Colonic mucosa (tissue), 4 donors: ENCODE measurements at regions not wholly inside any gene's neighbourhood (a gene's known extent, or its start where the extent isn't known, plus 50 kb on each side); places are given as distances from the start of the nearest gene placed in this dataset.
A peak's percentile ranks its signal among the peaks of the same experiment; 100 is the strongest.
"Not testable (repeated sequence)": the region's sequence is repeated elsewhere in the genome, so short reads cannot be mapped to it uniquely, and the experiment has no call there.

Experiments
- DNase-seq: peaks from one replicate; pipeline ENCODE4 v3.0.0-alpha.2; 2020
- H3K27ac ChIP-seq: fragments of 200-600 bp; one replicate; pipeline ENCODE4 v1.8.0; 2021
- H3K27me3 ChIP-seq: fragments of 200-600 bp; one replicate; pipeline ENCODE4 v1.8.0; 2021
- H3K36me3 ChIP-seq: fragments of 200-600 bp; one replicate; pipeline ENCODE4 v1.8.0; 2021
- H3K4me1 ChIP-seq: fragments of 200-600 bp; one replicate; pipeline ENCODE4 v1.8.0; 2021; ENCODE audit warnings: mild to moderate bottlenecking
- H3K4me3 ChIP-seq: fragments of 200-600 bp; one replicate; pipeline ENCODE4 v1.8.0; 2021
- H3K9ac ChIP-seq, 2 donors: one replicate each; pipeline ENCODE4 v1.7.0; 2013; ENCODE audit warnings: control low read depth in 2 of 2, low read depth in 2 of 2, low read length in 2 of 2
- H3K9me3 ChIP-seq: fragments of 200-600 bp; one replicate; pipeline ENCODE4 v1.8.0; 2021
- intact Hi-C: fragments of 100-400 bp; cut with DNase I; formaldehyde crosslinking; loops from one replicate; pipeline ENCODE4 v1.14.1; 2022
- TF ChIP-seq, protein P1 (sequence below): fragments of 200-600 bp; IDR thresholded peaks from one replicate; pipeline ENCODE4 v1.8.0; 2022; ENCODE audit warnings: antibody characterized with exemption, mild to moderate bottlenecking
- donor health status: healthy.
- donor health status: DM: no; HTN: no; CAD: no.
- donor health status: DM: no; HTN: no; CAD: no.

GRCh38 chr11:3509563-3509962 lies 130.6 kb upstream of the ZNF195 start:
- H3K9ac ChIP-seq, intact Hi-C loops, H3K27ac ChIP-seq, H3K4me1 ChIP-seq, H3K4me3 ChIP-seq, H3K27me3 ChIP-seq, DNase-seq, H3K36me3 ChIP-seq, H3K9me3 ChIP-seq: not testable (repeated sequence)

DNA sequence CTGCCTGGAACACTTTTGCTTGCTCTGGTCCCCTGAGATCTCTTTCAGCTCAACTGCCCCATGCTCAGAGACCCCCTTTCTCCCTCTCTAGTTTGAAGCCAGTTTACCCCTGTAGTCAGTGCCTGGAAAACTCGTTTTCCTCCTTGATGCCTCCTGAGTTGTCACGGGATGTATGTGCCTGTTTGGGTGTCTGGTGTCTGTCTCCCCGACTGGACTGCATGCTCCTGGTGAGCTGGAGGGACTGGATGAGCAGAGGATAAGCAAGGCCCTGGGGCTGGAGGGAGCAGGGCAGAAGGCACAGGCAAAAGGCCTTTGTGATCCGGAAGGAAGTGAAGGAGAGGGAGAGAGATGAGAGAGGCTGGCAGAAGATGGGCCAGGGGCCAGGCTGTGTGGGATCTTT lies 120.3 kb upstream of the ZNF195 start:
- intact Hi-C loops, H3K4me3 ChIP-seq, H3K36me3 ChIP-seq, H3K9ac ChIP-seq, H3K27me3 ChIP-seq, H3K9me3 ChIP-seq, H3K27ac ChIP-seq, DNase-seq, H3K4me1 ChIP-seq: not testable (repeated sequence)

DNA sequence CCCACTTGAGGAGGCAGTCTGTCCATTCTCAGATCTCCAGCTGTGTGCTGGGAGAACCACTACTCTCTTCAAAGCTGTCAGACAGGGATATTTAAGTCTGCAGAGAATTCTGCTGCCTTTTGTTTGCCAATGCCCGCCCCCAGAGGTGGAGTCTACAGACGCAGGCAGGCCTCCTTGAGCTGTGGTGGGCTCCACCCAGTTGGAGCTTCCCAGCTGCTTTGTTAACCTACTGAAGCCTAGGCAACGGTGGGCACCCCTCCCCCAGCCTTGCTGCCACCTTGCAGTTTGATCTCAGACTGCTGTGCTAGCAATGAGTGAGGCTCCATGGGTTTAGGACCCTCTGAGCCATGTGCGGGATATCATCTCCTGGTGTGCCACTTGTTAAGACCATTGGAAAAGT lies 119.4 kb upstream of the ZNF195 start:
- H3K4me3 ChIP-seq, H3K9me3 ChIP-seq, H3K27ac ChIP-seq, H3K27me3 ChIP-seq, H3K4me1 ChIP-seq, H3K36me3 ChIP-seq, intact Hi-C loops, H3K9ac ChIP-seq: not testable (repeated sequence)
- peak; percentile 66 for DNase-seq

- H3K27me3 ChIP-seq, DNase-seq, H3K4me3 ChIP-seq, H3K36me3 ChIP-seq, H3K4me1 ChIP-seq, H3K27ac ChIP-seq, intact Hi-C loops, H3K9ac ChIP-seq, H3K9me3 ChIP-seq: not testable (repeated sequence)
Measured at GRCh38 chr11:3493152-3493551, 114.2 kb upstream of the ZNF195 start.

- DNase-seq, intact Hi-C loops, H3K4me3 ChIP-seq: not testable (repeated sequence)
Measured at GRCh38 chr11:3488003-3488402, 109.1 kb upstream of the ZNF195 start.

GRCh38 chr11:3485737-3486136 lies 106.8 kb upstream of the ZNF195 start:
- H3K4me1 ChIP-seq, H3K4me3 ChIP-seq, H3K9me3 ChIP-seq, H3K36me3 ChIP-seq, H3K27ac ChIP-seq, H3K9ac ChIP-seq, H3K27me3 ChIP-seq, intact Hi-C loops: not testable (repeated sequence)
- peak; percentile 62 for DNase-seq

More at GRCh38 chr11:3488003-3488402, 109.1 kb upstream of the ZNF195 start:
- H3K9me3 ChIP-seq, H3K9ac ChIP-seq, H3K27me3 ChIP-seq, H3K27ac ChIP-seq, H3K36me3 ChIP-seq, H3K4me1 ChIP-seq: not testable (repeated sequence)

- intact Hi-C loops, H3K36me3 ChIP-seq, H3K27me3 ChIP-seq, H3K9ac ChIP-seq, H3K4me1 ChIP-seq, H3K4me3 ChIP-seq, H3K9me3 ChIP-seq: not testable (repeated sequence)
- peak; percentile 83 for DNase-seq
- H3K27ac ChIP-seq = peak overlapping the region; percentile 33
Measured at GRCh38 chr11:3476937-3477885, 98.3 kb upstream of the ZNF195 start.

GRCh38 chr11:3476084-3476936 lies 97.4 kb upstream of the ZNF195 start:
- H3K27me3 ChIP-seq, H3K4me1 ChIP-seq, H3K9ac ChIP-seq, DNase-seq, intact Hi-C loops, H3K9me3 ChIP-seq, H3K4me3 ChIP-seq, H3K36me3 ChIP-seq: not testable (repeated sequence)
- TF ChIP-seq, protein P1, sequence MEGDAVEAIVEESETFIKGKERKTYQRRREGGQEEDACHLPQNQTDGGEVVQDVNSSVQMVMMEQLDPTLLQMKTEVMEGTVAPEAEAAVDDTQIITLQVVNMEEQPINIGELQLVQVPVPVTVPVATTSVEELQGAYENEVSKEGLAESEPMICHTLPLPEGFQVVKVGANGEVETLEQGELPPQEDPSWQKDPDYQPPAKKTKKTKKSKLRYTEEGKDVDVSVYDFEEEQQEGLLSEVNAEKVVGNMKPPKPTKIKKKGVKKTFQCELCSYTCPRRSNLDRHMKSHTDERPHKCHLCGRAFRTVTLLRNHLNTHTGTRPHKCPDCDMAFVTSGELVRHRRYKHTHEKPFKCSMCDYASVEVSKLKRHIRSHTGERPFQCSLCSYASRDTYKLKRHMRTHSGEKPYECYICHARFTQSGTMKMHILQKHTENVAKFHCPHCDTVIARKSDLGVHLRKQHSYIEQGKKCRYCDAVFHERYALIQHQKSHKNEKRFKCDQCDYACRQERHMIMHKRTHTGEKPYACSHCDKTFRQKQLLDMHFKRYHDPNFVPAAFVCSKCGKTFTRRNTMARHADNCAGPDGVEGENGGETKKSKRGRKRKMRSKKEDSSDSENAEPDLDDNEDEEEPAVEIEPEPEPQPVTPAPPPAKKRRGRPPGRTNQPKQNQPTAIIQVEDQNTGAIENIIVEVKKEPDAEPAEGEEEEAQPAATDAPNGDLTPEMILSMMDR = peak; percentile 26
- H3K27ac ChIP-seq = peak overlapping the region; percentile 33

DNA sequence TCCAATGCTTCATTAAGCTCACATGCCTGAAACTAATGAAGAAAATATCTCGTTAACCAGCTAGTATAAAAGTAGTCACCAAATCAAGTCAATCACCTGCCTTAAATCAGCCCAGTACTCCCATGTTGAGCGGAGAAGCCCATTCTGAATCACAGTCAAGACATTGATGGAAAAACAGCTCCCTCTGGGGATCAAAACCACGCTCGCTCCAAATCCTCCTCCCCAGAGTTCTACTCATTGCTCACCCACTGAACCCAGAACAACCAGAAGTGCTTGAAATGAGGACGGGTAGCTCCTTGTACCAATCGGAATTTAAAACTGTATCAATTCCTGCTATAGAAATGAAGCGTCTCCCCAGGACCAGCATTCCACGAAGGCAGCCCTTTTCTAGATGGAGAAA lies 90.0 kb upstream of the ZNF195 start:
- DNase-seq, H3K36me3 ChIP-seq, H3K9me3 ChIP-seq, H3K4me3 ChIP-seq, H3K27me3 ChIP-seq, H3K9ac ChIP-seq, H3K27ac ChIP-seq, H3K4me1 ChIP-seq, intact Hi-C loops: not testable (repeated sequence)

GRCh38 chr11:3467599-3467998 lies 88.7 kb upstream of the ZNF195 start:
- H3K9ac ChIP-seq, H3K4me3 ChIP-seq, H3K36me3 ChIP-seq, intact Hi-C loops, H3K4me1 ChIP-seq, H3K9me3 ChIP-seq, H3K27me3 ChIP-seq, H3K27ac ChIP-seq, DNase-seq: not testable (repeated sequence)

GRCh38 chr11:3455666-3456065 lies 76.7 kb upstream of the ZNF195 start:
- H3K9ac ChIP-seq, DNase-seq, H3K4me3 ChIP-seq, intact Hi-C loops, H3K9me3 ChIP-seq, H3K27me3 ChIP-seq, H3K4me1 ChIP-seq, H3K27ac ChIP-seq, H3K36me3 ChIP-seq: not testable (repeated sequence)
